ENCODE measurements at regions not wholly inside any gene's neighbourhood (a gene's known extent, or its start where the extent isn't known, plus 50 kb on each side); places are given as distances from the start of the nearest gene placed in this dataset.

DNA sequence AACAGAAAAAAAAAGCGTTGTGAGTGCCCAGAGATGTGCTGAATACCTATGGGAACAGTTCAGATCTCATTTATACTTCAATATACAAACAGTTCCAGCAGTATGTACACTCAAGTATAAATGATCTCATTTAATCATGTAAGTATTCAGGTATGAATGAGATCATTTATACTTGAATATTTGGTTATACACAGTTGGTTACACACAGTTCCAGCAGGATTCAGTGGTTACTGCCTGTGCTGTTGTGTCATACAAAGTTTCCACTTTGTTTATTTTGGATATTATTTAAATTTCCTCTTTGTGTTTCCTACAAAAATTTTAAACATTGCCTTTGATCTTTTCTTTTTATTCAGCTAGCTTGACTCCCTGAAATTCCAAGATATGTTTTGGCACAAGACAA is 293.5 kb upstream of the SLC39A10 start:
- no peak for FAIRE-seq
- Histone ChIP-seq H3K9me3 (ENCODE audit: low read length) (peaks cover 16% of the 10 kb centered on the region), H3K4me2 (ENCODE audit: low read depth, low read length) (no peak overlapping the region), H3K79me2 (ENCODE audit: insufficient read depth, low read length) (no peaks in the 10 kb centered on the region), H3K27ac (ENCODE audit: extremely low read length, insufficient read depth, low read length) (no peak overlapping the region), H3K4me1 (ENCODE audit: insufficient read depth, low read length) (no peaks in the 10 kb centered on the region), H3K9ac (ENCODE audit: insufficient read depth, low read depth, low read length) (no peak overlapping the region), H3K36me3 (replicated peaks in 1 of 2; ENCODE audit: control insufficient read depth in 1 of 2, insufficient read depth in 2 of 2, low read length in 2 of 2) (no peaks in the 10 kb centered on the region), H3K27me3 (ENCODE audit: control insufficient read depth in 1 of 2, insufficient read depth in 2 of 2, low read length in 2 of 2) (no peaks in the 10 kb centered on the region), H2AFZ (ENCODE audit: low read length) (no peak overlapping the region), H3K4me3 (replicated peaks in 1 of 3; ENCODE audit: insufficient read depth in 1 of 3, low read depth in 2 of 3, low read length in 3 of 3) (no peak overlapping the region), H4K20me1 (ENCODE audit: insufficient read depth, low read length) (no peaks in the 10 kb centered on the region)
- in situ Hi-C loops (cut with HindIII; ENCODE audit: extremely low pct_ligation_motif_present, low pct_unique_long_range_greater_than_20kb) = no loop called here
- intact Hi-C loops (cut with micrococcal nuclease; ENCODE audit: unreplicated experiment) = no loop called here
- BruUV-seq (replicated peaks) = no TSS peak
- POLR2A ChIA-PET = no interaction called here
- ATAC-seq = no peak
- no peak for DNase-seq (ENCODE audit: low spot score)
- WGBS (ENCODE audit: low lambda C conversion rate) = 0% methylated on average over 1 of the region's 1 CpG
- CTCF ChIA-PET (ENCODE audit: low intra/inter-chr PET ratio, low total read pairs) = no interaction called here
- TF ChIP-seq, protein P1, sequence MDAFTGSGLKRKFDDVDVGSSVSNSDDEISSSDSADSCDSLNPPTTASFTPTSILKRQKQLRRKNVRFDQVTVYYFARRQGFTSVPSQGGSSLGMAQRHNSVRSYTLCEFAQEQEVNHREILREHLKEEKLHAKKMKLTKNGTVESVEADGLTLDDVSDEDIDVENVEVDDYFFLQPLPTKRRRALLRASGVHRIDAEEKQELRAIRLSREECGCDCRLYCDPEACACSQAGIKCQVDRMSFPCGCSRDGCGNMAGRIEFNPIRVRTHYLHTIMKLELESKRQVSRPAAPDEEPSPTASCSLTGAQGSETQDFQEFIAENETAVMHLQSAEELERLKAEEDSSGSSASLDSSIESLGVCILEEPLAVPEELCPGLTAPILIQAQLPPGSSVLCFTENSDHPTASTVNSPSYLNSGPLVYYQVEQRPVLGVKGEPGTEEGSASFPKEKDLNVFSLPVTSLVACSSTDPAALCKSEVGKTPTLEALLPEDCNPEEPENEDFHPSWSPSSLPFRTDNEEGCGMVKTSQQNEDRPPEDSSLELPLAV (CRISPR knock-in tag; conservative IDR thresholded peaks at IDR 0.05; ENCODE audit: low read depth) = no peak
- TF ChIP-seq GABPB1 (CRISPR knock-in tag; IDR thresholded peaks at IDR 0.05) (no peak), YY1 (IDR thresholded peaks at IDR 0.05; ENCODE audit: insufficient read depth, insufficient replicate concordance, low read depth, low read length) (no peak), NAIF1 (CRISPR knock-in tag; IDR thresholded peaks at IDR 0.05; ENCODE audit: borderline replicate concordance) (no peak)

DNA sequence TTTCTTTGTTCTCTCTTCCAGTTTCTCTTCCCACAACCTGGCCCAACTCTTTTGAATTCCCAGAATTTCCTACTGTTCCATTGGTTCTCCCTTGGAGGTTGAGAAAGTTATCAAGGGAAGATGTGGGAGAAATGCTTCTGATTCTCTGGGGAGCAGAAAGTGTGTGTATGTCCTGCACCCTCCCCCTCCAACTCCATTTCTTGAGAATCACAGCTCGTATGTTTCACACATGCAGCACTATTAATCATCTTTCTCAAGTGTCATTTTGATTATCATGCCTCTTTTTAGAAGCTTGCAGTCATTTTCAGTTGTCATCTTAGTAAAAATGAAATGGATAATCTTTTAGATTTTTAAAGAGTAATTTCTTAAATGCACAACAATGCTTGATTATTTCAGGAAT is 296.8 kb upstream of the SLC39A10 start:
- FAIRE-seq (no peak), ATAC-seq (no peak), DNase-seq (ENCODE audit: low spot score) (no peak)
- Histone ChIP-seq H3K79me2 (ENCODE audit: insufficient read depth, low read length) (no peaks in the 10 kb centered on the region), H4K20me1 (ENCODE audit: insufficient read depth, low read length) (no peaks in the 10 kb centered on the region), H3K9ac (ENCODE audit: insufficient read depth, low read depth, low read length) (no peak overlapping the region), H3K4me2 (ENCODE audit: low read depth, low read length) (no peak overlapping the region), H3K27ac (ENCODE audit: extremely low read length, insufficient read depth, low read length) (no peak overlapping the region), H3K4me3 (replicated peaks in 1 of 3; ENCODE audit: insufficient read depth in 1 of 3, low read depth in 2 of 3, low read length in 3 of 3) (no peak overlapping the region), H3K4me1 (ENCODE audit: insufficient read depth, low read length) (no peaks in the 10 kb centered on the region), H2AFZ (ENCODE audit: low read length) (no peak overlapping the region), H3K36me3 (replicated peaks in 1 of 2; ENCODE audit: control insufficient read depth in 1 of 2, insufficient read depth in 2 of 2, low read length in 2 of 2) (no peaks in the 10 kb centered on the region), H3K9me3 (ENCODE audit: low read length) (peaks cover 10% of the 10 kb centered on the region), H3K27me3 (ENCODE audit: control insufficient read depth in 1 of 2, insufficient read depth in 2 of 2, low read length in 2 of 2) (no peaks in the 10 kb centered on the region)
- in situ Hi-C loops (cut with HindIII; ENCODE audit: extremely low pct_ligation_motif_present, low pct_unique_long_range_greater_than_20kb) (no loop called here), intact Hi-C loops (cut with micrococcal nuclease; ENCODE audit: unreplicated experiment) (no loop called here)
- ChIA-PET CTCF (ENCODE audit: low intra/inter-chr PET ratio, low total read pairs) (no interaction called here), POLR2A (no interaction called here)
- BruUV-seq (replicated peaks) = no TSS peak
- WGBS (ENCODE audit: low lambda C conversion rate) = 0% methylated on average over 1 of the region's 1 CpG
- TF ChIP-seq IRF2 (CRISPR knock-in tag; IDR thresholded peaks at IDR 0.05) (no peak), MED1 (CRISPR knock-in tag; IDR thresholded peaks at IDR 0.05) (no peak)
- TF ChIP-seq, protein P1 (CRISPR knock-in tag; conservative IDR thresholded peaks at IDR 0.05; ENCODE audit: low read depth) = no peak
